Amniotic stem cell (primary cell): ENCODE measurements at regions not wholly inside any gene's neighbourhood (a gene's known extent, or its start where the extent isn't known, plus 50 kb on each side); places are given as distances from the start of the nearest gene placed in this dataset.

Experiments
- DNase-seq: peaks from one replicate; lab custom pipeline; 2025; lab: John Stamatoyannopoulos, UW

DNA sequence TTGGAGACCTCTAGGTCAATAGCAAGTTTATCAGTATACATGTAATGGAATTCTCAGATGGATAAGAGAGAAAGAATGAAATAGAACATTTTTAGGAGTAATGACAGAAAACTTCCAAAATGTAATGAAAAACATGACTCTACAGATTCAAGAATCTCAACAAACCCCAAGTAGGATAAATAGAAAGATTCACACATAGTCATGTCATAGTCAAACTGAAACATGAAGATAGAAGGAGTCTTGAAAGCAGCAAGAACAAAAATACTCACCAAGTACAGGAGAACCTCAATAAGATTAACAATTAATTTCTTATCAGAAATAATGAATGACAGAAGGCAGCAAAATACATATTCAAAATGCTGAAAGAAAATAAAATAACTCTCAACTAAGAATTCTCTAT lies 164.5 kb downstream of the SPATA31D1 start:
- no peak for DNase-seq

DNA sequence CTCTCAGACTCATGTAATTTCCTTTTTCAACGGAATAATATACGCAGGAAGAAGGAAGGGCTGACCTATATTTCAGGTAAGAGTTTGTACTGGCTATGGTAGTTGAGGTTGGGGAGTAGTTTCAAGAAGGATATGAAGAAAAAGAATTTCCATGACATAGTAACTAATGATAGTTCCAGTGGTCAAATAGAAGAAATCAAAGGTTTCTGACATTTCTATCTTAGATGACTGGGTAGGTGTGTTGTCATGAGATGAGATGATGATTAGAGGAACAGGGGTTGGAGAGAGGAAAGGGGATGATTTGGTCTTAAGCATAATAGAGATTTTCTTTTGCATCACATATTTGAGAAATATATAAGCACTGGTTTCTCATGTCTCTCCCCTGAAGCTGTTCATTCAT lies 166.0 kb downstream of the SPATA31D1 start:
- no peak for DNase-seq

DNA sequence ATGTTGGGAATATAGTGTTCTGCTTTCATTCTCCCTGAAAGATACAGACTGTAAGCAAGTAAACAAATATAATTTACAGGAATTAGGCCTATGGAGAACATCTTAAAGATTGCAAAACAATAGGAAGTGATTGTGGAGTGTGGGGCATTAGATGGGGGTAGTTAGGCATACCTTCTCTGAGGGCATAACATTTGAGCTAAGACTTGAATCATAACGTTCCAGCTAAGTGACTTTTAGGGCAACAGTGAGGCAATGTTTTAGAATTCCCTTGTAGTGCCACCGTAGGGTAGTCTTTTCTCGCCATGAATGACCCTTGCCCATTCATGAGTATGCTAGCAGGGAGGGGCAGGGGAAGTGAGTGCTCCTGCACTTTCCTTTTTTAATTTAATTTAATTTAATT lies 173.3 kb downstream of the SPATA31D1 start:
- DNase-seq = no peak

DNA sequence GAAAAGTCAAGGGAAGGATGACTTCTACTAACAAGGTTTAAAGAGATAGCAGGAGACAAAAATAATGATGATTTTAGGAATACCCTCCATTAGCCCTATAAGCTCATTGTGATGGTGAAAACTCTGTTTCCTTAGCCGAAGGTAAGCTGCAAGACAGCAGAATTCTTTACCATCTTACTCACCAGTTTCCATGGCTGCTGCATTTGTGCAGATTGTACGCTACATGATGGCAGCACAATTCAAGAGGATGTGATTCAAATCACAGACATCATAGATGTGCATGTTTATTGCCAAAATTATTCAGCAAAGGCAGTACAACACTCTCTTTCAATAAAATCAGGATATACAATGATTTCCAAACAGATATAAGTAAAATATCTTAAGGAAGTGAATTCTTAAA lies 175.6 kb downstream of the SPATA31D1 start:
- DNase-seq = no peak

DNA sequence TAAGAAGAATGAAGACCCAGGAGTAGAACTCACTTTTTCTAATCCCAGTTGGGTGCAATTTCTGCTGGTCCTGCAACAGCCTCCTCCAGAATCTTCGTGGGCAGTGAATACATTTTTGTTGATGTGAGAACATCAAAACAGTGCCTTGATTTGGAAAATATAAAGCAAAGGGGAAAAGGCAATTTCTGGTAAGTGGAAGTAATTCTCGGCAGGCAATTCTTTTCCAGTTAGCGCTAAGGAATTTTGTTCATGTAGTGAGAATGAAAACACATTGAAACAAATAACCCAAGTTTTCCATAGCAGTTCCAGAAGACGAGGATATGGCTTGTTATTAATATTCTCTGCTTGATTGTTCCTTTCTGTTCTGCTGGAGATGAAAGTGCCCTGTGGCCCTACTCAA lies 178.7 kb downstream of the SPATA31D1 start:
- no peak for DNase-seq

DNA sequence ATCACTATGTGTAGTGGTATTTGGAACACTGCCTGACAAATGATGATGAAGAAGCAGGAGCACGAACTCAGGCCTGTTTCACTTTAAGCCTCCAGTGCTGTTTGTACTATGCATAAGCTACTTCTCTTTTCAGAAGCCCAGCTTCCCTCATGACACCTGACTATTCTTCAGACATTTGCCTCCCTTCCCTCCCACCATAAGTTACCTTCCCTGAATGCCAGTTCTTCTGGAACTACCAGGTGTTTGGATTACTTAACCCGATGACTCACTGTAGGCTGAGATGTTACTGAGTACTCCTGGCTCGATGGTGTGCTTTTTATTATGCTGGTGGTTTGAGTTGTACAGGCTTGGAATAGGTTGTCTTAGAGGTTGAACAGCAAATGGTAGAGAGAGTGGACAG lies 180.0 kb downstream of the SPATA31D1 start:
- DNase-seq = no peak

DNA sequence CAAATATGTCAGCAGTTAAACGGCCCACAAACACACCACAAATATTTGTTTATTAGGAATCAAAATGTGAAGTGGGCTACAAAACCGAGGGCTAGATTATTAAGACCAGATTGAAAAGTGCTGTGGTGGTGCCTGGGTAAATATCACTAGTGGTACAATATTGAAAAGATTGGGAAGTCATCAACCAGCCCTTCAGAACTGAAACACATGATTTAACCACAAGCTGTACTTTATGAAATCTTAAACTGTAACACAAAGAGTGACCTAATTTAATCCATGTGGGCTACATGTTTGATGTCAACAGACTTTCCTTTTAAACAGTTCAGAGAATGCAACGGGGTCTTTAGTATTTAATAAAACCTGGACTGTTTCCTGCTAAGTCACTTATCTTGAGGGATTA lies 182.3 kb downstream of the SPATA31D1 start:
- no peak for DNase-seq

DNA sequence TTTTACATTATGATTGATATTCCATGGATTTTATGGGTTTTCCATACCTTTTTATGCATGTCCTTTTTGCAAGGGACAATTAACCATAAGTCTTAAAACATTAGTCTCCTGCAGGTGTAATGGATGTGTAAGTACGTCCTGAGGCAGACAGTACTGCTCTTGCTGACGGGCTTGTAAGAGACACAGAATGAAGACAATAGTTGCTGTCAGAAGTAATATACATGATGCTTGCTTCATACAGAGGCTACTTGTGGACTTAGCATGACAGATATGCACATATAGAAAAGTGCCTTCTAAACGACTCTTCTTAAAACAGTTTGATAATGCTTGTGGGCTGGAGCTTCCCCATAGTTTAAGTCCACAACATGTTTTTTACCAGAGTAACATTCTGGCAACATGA lies 182.7 kb downstream of the SPATA31D1 start:
- no peak for DNase-seq

DNA sequence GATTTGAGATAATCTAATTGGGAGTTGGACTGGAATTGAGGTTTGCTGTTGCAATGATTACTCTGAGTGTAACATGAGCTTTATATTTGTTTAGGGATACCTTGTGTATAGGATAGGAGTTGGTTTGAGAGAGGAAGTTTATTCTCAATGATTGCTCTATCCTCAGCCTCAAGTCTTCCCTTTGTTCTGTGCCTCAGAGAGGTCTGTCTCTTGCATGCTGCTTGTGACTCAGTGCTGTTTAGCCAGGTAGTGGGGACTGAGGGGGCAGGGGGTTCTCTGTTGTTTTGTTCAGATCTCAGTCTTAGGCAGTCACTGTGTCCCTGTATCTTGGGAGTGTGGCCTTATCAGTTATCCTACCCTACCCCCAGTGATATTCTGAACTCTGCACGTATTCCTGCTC lies 192.1 kb downstream of the SPATA31D1 start:
- DNase-seq = no peak

DNA sequence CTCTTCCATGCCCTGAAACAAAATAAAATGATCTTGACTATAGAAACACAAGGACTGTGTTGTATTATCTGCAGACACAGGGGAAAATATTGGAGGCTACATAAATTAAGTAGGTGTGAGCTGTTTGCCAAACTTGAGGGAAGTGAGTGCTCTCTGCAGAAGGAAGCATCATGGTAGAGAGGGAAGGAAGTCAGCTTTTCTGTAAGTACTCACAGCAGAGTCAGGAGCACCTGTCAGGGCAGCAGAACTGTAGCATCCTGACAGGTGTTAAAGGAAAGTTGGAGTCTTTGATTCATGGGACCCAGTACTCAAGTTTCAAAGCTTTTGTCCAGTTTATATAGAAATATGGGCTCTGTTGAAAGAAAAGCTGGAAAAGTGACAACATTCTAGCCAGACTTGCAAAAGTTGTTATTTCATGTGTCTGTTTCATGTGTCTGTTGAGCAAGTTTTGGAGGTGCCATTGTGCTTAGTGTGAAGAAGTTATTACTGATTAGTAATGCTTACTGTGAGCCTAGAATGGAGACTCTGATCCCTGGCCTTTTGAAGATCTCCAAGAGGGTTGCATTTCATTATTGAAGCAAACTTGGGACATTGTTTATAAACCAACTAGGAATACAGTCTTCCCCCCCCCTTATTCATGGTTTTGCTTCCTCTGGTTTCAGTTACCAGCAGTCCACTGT lies 194.7 kb downstream of the SPATA31D1 start:
- no peak for DNase-seq

DNA sequence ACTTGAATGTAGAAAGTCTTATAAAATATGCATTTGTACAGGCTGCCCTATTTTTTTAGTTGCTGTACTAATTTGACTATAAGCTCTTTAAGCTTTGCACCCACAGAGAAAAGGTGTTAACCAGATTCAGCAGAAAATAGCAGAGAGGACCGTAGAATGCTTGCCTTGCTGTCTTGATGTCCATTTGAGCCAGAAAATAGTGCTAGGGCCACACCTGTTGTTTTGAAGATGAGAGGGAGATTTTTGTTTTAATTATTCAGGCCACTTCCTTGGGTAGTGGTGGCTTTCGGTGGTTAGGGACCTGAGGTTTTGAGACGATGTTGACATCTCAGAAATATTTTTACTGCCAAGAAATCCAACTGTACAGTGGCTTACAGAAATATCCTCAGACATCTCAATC lies 196.0 kb downstream of the SPATA31D1 start:
- no peak for DNase-seq

DNA sequence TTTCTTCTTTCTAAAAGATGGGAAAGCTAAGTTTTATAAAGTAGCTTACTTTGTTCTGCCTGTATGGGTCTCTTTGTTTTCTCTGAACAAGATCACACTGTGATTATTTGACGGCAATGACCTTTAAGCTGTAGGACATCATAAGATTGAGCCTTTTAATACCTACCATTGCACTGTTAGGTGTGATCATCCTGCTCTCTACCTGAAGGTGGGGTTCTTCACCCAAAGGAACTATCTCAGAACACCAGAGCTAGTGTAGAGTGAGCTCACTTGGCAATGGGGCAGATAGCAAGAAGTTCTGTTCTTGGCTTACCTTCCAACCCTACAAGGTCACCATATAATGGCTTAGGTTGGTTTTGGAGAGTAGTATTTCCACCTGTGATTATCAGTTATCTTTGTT lies 200.2 kb downstream of the SPATA31D1 start:
- no peak for DNase-seq

DNA sequence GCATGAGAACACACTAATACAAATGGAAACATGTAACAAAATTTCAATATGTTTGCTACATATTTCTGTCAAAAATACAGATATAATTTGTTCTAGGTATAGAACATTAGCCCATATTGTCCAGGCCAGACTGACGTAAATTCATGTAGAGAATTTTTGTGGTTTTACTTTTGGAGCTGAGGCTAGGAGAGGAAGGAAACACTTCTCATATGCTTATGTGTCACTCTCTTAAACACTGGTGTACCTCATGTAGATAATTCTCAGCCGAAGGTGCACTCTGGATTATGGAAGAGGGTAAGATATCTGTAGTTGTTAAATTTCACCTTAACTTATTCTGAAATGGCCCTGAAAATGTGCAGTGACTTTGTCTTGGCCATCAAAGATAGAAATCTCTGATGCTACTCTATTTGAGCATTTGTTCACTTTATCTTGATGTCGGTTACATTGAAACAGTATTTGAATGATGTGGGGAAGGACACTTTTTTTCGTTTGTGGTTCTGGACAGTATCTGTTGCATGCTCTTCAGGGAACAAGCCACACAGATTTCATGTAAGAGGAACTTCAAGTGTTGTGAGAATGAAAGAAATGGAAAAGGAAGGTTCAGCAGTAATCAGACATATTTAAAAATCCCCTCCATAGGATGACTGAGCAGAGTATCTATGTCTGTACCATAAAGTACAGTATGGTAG lies 202.7 kb downstream of the SPATA31D1 start:
- no peak for DNase-seq

DNA sequence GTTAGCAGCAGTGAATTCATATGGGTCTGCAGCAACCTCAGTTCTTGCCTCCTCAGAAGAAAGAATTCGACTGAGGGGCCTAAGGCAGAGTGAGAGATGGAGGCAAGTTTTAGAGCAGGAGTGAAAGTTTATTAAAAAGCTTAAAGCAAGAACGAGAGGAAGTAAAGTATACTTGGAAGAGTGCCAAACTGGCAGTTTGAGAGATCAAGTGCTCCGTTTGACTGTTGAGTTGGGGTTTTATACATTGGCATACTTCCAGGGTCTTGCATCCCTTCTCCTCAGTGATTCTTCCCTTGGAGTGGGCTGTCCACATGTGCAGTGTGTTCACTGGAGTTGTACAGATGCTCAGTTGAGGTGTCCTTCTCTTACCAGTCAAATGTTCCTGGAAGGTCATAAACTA lies 203.6 kb downstream of the SPATA31D1 start:
- DNase-seq = no peak

DNA sequence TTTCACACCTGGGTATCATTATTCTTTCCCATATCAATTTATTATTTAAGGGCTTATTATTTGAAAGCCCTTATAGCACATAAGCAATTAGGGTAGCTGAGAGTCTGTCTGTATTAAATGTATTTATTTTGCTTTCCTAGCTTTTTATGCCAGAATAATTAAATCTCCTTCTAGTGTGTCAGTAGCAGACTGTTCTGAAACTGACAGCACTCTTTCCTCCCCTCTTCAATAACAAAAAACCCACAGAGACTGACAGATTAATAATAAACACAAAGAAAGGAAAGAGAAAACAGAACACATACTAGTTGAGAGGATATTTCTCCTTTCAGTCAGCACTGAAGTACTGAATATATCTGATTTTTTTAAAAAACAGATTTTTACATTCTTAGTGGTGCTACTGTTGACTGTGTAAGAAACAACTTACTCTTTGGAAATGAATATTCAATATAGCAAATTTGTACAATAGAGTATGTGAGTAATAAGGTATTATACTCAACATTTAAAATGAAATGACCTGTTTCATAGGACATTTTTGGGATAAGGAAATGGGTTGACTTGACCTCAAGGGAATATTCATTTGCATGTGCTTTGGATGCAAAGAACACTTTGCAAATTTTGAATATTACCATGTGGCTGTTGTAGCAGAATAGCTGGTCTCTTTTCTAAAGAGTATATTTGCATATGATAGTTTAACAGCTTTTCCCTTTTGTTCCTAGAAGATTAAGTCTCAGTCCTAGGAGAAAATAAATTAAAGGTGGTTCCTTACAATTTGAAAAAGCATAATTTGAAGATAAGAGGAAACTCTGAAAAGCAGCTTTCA lies 208.3 kb downstream of the SPATA31D1 start:
- DNase-seq = no peak

DNA sequence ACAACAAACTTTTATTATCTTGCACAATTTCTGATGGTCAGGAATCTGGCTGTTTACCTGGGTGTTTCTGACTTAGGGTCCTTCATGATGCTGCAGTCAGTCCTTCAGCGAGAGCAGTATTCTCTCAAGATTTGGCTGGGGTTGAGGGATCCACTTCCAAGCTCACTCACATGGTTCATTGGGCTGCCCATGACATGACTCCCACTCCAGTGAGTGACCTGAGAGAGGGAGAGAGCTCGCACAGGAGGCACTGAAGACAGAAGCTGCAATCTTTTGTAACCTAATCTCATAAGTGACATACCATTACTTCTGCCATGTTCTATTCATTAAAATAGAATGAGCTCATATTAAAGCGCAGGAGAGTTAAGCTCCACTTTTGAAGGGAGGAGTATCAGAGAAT lies 212.6 kb downstream of the SPATA31D1 start:
- DNase-seq = no peak

DNA sequence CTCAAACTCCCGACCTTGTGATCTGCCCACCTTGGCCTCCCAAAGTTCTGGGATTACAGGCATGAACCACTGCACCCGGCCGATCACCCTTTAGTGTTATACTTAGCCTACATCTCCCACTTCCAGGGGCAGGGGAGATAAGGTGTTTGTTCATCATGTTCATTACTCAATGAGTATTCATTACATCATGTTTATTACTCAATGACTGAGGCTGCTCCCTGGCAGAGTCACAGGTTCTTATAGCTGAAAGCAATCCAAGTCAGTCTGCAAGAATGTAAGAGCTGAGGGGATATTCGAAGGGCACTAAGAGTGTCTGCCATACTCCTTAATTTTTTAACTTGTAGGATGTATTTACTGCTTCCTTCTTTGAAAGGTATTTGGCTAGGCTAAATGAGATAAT lies 214.2 kb downstream of the SPATA31D1 start:
- DNase-seq = peak; percentile 8

DNA sequence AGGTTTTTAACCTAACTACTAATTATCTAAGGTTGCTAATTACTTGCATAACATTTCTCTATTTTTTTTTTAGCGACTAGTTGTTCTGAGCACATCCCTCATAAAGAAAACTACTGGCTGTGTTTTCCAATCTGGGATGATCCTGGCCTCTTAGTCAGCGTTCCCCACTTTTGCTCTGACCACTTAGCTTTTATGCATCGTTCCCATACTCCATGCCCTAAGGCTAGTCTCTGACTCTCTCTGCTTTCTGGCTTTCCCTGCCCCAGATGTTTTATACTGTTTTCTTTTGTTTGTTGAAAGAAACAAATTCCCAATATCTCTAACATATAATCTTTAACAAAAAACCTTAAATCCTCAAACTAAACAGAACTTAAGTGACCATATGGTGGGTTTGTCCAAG lies 217.9 kb downstream of the SPATA31D1 start:
- peak; percentile 16 for DNase-seq

DNA sequence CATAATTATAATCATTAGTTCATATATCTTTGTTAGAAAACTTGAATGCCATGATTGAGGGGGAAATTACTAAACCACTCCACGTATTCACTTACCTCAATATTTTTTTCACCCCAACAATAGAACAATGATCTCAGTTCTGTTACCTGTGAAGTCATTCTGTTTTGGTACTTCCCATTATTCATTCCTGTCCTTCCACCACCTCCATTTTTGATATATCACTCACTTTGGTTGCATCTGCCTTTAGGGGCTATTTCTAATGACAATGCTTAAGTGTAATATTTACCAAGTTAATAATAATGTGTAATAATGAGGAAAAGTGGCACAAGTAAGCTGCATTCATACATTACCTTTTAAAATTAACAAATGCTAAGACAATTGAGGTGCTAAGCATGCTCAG lies 218.4 kb downstream of the SPATA31D1 start:
- DNase-seq = no peak

DNA sequence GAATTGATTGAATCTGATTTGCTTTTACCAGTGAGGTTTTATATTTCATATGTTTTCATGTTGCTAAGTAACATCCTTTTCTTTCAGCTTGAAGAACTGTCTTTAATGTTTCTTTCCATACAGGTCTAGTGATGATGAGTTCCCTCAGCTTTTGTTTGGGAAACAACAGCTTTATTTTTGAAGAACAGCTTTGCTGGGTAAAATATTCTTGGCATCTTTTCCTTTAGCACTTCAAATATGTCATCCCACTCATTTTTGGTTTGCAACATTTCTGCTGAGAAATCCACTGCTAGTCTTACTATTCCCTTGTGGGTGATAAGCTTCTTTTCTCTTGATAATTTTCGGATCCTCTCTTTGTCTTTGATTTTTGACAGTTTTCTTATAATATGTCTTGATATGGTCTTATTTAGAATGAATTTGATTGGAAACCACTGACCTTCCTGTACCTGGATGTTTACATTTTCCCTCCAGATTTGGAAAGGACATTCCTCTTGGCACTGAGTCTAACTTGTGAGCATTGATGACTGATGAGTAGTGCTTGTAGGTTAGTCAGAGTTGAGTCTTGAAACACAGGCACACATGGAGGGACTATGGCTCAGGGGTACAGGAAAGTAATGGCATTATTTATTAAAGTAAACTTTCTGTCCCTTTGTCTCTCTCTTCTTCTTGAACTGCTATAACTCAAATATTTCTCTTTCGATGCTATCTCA lies 220.3 kb downstream of the SPATA31D1 start:
- no peak for DNase-seq

DNA sequence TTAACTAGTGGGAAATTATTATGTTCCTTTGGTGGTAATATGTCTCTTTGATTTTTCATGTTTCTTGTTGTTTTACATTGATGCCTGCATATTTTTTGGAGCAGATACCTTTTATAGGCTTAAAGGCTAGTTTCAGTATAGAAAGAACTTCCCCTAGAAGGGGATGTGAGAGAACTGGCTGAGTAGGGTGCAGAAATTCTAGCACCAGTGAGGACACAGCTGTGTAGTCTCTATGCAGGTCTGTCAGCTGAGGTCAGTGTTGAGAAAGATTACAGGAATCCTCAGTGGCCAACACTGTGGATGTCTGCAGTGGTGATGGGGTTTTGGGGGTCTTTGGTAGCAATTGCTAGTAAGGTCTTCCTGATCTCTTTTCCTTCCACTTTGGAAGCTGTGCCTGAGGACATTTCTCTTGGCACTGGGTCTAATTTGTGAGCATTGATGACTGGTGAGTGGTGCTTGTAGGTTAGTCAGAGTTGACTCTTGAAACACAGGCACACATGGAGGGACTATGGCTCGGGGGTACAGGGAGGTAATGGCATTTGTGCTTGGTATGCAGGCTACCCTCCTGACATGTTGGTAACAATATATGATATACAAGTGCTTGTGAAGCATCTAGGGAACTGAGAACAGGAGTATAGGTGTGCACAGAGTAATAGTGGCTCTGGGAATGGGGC lies 221.4 kb downstream of the SPATA31D1 start:
- DNase-seq = no peak

DNA sequence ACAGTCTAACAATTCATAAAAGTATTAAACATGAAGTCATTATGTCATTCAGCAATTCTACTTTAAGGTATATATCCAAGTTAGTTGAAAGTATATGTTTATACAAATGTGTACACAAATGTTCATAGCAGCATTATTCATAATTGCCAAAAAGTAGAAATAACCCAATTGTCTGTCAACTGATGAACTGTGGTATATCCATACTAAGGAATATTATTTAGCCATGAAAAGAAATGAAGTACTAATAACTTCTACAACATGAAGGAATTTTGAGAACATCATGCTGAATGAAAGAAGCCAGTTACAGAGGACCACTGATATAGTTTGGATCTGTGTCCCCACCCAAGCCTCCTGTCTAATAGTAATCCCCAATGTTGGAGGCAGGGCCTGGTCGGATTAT lies 224.3 kb downstream of the SPATA31D1 start:
- DNase-seq = no peak
